Nephron (organoid): ENCODE measurements at regions not wholly inside any gene's neighbourhood (a gene's known extent, or its start where the extent isn't known, plus 50 kb on each side); places are given as distances from the start of the nearest gene placed in this dataset.

ENCODE experiments used
- H3K27ac Mint-ChIP-seq, 3 experiments: 2 replicates each; pipeline ENCODE4 v1.8.0; 2020; ENCODE audit warnings: mixed read lengths in 3 of 3, mild to moderate bottlenecking in 2 of 3, moderate library complexity in 1 of 3
- H3K27me3 Mint-ChIP-seq: 2 replicates; pipeline ENCODE4 v1.8.0; 2021; ENCODE audit warnings: low read depth, mild to moderate bottlenecking, moderate library complexity, mixed read lengths
- H3K36me3 Mint-ChIP-seq: 2 replicates; pipeline ENCODE4 v1.8.0; 2020; ENCODE audit warnings: low read depth, mixed read lengths
- H3K4me1 Mint-ChIP-seq: 2 replicates; pipeline ENCODE4 v1.8.0; 2020; ENCODE audit warnings: mixed read lengths
- H3K4me3 Mint-ChIP-seq, 3 experiments: 2 replicates each; pipeline ENCODE4 v1.8.0; 2020; ENCODE audit warnings: mild to moderate bottlenecking in 3 of 3, mixed read lengths in 3 of 3, moderate library complexity in 2 of 3
- H3K9me3 Mint-ChIP-seq: 2 replicates; pipeline ENCODE4 v1.8.0; 2020; ENCODE audit warnings: mixed read lengths
- CTCF ChIP-seq, 3 experiments: fragments of 200-600 bp; sonication (generic); IDR thresholded peaks; one replicate each; pipeline ENCODE4 v1.5.0; 2021; ENCODE audit warnings: antibody characterized with exemption in 3 of 3; ENCODE audit not compliant: unreplicated experiment in 3 of 3

GRCh38 chr14:77985211-77985615 is 185.0 kb upstream of the NRXN3 start:
- Mint-ChIP-seq H3K27me3 (peaks cover 18% of the 10 kb centered on the region), H3K27ac (peak overlapping the region in 1 of 3 experiments; percentile 57), H3K36me3 (no peaks in the 10 kb centered on the region), H3K4me3 (no peak overlapping the region), H3K9me3 (no peaks in the 10 kb centered on the region), H3K4me1 (peaks cover 30% of the 10 kb centered on the region)
- TF ChIP-seq CTCF (IDR thresholded peaks at IDR 0.05; ENCODE audit: unreplicated experiment in 3 of 3), result no peak

GRCh38 chr14:77986773-77987172 is 183.4 kb upstream of the NRXN3 start:
- no peak overlapping the region for H3K27ac Mint-ChIP-seq
- no peak for TF ChIP-seq CTCF (IDR thresholded peaks at IDR 0.05; ENCODE audit: unreplicated experiment in 3 of 3)
- H3K4me1 Mint-ChIP-seq, result peaks cover 32% of the 10 kb centered on the region
- no peak overlapping the region for H3K4me3 Mint-ChIP-seq
- no peaks in the 10 kb centered on the region for H3K9me3 Mint-ChIP-seq
- H3K27me3 Mint-ChIP-seq, result peaks cover 14% of the 10 kb centered on the region
- H3K36me3 Mint-ChIP-seq, result no peaks in the 10 kb centered on the region

GRCh38 chr14:77988096-77988870 is 181.9 kb upstream of the NRXN3 start:
- Mint-ChIP-seq H3K9me3 (no peaks in the 10 kb centered on the region), H3K27me3 (peaks cover 8% of the 10 kb centered on the region), H3K27ac (no peak overlapping the region), H3K36me3 (no peaks in the 10 kb centered on the region), H3K4me3 (no peak overlapping the region), H3K4me1 (peaks cover 32% of the 10 kb centered on the region)
- TF ChIP-seq CTCF (IDR thresholded peaks at IDR 0.05; ENCODE audit: unreplicated experiment in 3 of 3), result no peak

- H3K4me3 Mint-ChIP-seq, result no peak overlapping the region
- H3K27ac Mint-ChIP-seq, result no peak overlapping the region
- no peaks in the 10 kb centered on the region for H3K36me3 Mint-ChIP-seq
- peaks cover 32% of the 10 kb centered on the region for H3K4me1 Mint-ChIP-seq
- peaks cover 8% of the 10 kb centered on the region for H3K27me3 Mint-ChIP-seq
- no peaks in the 10 kb centered on the region for H3K9me3 Mint-ChIP-seq
- TF ChIP-seq CTCF (IDR thresholded peaks at IDR 0.05; ENCODE audit: unreplicated experiment in 3 of 3), result no peak
Observed at GRCh38 chr14:77988970-77989369, 181.2 kb upstream of the NRXN3 start.

GRCh38 chr14:77989441-77989991 is 180.7 kb upstream of the NRXN3 start:
- H3K4me3 Mint-ChIP-seq, result no peak overlapping the region
- H3K27me3 Mint-ChIP-seq, result peaks cover 8% of the 10 kb centered on the region
- no peak for TF ChIP-seq CTCF (IDR thresholded peaks at IDR 0.05; ENCODE audit: unreplicated experiment in 3 of 3)
- H3K27ac Mint-ChIP-seq, result peak overlapping the region in 1 of 3 experiments; percentile 11
- no peaks in the 10 kb centered on the region for H3K36me3 Mint-ChIP-seq
- H3K4me1 Mint-ChIP-seq, result peaks cover 30% of the 10 kb centered on the region
- no peaks in the 10 kb centered on the region for H3K9me3 Mint-ChIP-seq

- Mint-ChIP-seq H3K4me1 (peaks cover 22% of the 10 kb centered on the region), H3K36me3 (no peaks in the 10 kb centered on the region), H3K27ac (peak overlapping the region in 1 of 3 experiments; percentile 11), H3K27me3 (peaks cover 8% of the 10 kb centered on the region), H3K9me3 (no peaks in the 10 kb centered on the region), H3K4me3 (no peak overlapping the region)
- TF ChIP-seq CTCF (IDR thresholded peaks at IDR 0.05; ENCODE audit: unreplicated experiment in 3 of 3), result no peak
Observed at GRCh38 chr14:77990337-77990736, 179.8 kb upstream of the NRXN3 start.
